ENCODE measurements at regions not wholly inside any gene's neighbourhood (a gene's known extent, or its start where the extent isn't known, plus 50 kb on each side); places are given as distances from the start of the nearest gene placed in this dataset.

GRCh38 chr3:18813300-18813699, 335.0 kb upstream of the KCNH8 start:
- no peak for DNase-seq
- no peak overlapping the region for H3K4me3 ChIP-seq
- H3K4me1 ChIP-seq (ENCODE audit: insufficient read depth), result no peaks in the 10 kb centered on the region
- TF ChIP-seq CTCF (IDR thresholded peaks at IDR 0.05) (no peak), POLR2A (IDR thresholded peaks at IDR 0.05) (no peak), EP300 (IDR thresholded peaks at IDR 0.05) (no peak)
- no peaks in the 10 kb centered on the region for H3K27me3 ChIP-seq
- intact Hi-C loops (cut with DNase I), result no loop called here
- 90 to 91% (median 91%) methylated on average over 3 of the region's 3 CpGs for WGBS, 3 donors
- H3K27ac ChIP-seq, result no peak overlapping the region
- H3K9me3 ChIP-seq, result no peaks in the 10 kb centered on the region
- H3K36me3 ChIP-seq, result no peaks in the 10 kb centered on the region

DNA sequence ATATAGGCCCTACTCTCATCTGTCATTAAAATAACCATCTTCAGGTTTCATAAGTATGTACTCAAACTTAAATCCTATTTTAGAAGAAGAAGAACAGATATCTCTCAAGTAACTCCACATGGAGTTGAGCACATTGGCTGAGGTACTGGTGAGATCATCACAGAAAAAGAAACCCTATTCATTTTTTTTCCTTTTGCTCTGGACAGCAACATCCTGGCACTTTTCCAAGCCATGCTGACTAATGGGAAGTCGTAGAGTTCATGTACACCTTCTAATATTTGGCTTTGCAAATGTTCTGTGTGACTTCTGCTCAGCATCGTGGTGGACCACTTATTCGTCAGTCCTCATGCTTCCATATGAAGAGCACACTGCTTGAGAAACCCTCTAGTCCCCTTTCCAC, 336.0 kb upstream of the KCNH8 start:
- WGBS, 3 donors, result 62 to 69% (median 63%) methylated on average over 3 of the region's 3 CpGs
- intact Hi-C loops (cut with DNase I), result no loop called here
- Histone ChIP-seq H3K27ac (no peak overlapping the region), H3K27me3 (no peaks in the 10 kb centered on the region), H3K4me1 (ENCODE audit: insufficient read depth) (no peaks in the 10 kb centered on the region), H3K4me3 (no peak overlapping the region), H3K9me3 (no peaks in the 10 kb centered on the region), H3K36me3 (no peaks in the 10 kb centered on the region)
- DNase-seq, result no peak
- TF ChIP-seq EP300 (IDR thresholded peaks at IDR 0.05) (no peak), POLR2A (IDR thresholded peaks at IDR 0.05) (no peak), CTCF (IDR thresholded peaks at IDR 0.05) (no peak)

DNA sequence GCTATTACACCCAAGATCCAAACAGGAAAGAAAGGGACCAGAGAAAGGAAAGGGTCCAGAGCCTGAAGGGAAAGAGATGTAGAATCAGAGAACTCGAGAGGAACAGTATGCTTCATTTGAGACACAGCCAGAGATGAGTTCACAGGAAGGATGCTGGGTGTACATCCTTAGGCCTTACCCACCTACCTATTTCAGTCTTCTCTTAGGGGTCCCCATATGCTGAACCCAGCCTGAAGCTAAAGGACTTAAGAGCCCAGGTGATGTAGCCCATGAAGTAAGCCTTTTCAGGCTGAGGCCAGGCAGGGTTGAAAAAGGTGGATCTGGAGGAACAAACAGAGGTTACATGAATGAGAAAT, 338.0 kb upstream of the KCNH8 start:
- WGBS, 3 donors, result 80 to 91% (median 81%) methylated on average over 1 of the region's 1 CpG
- intact Hi-C loops (cut with DNase I), result no loop called here
- no peaks in the 10 kb centered on the region for H3K36me3 ChIP-seq

DNA sequence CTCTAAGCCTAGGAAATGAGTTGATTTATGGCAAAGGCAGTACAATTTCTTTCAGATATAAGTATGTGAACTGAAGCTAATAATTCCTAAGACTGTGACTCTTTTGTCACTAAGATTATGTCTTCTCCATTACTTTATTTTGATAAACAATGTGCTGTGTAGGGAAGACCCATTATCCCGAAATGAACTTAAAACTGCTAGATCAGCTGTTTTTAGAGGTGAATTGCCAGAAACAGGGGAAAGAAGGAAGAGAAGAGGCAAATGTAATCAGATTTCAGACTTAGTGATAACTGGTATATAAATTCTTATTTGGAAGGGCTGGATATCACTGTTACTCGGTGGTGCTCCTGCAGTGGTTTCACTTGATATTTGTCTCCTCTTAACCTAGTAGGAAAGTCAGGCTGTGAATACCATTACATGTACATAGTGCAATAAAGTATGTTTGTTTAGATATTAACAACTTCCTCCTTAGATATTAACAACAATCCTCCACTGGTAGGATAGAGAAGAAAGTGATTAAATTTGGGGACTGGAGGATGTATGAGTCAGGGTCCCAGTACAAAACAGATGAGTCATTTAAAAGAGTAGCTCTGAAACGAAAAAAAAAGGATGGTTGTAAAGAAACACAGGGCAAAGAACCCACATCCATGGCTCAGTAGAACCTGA, 338.5 kb upstream of the KCNH8 start:
- TF ChIP-seq EP300 (IDR thresholded peaks at IDR 0.05) (no peak), POLR2A (IDR thresholded peaks at IDR 0.05) (no peak), CTCF (IDR thresholded peaks at IDR 0.05) (no peak)

More for the DNA sequence above, 338.0 kb upstream of the KCNH8 start:
- H3K4me1 ChIP-seq (ENCODE audit: insufficient read depth), result no peaks in the 10 kb centered on the region
- no peaks in the 10 kb centered on the region for H3K27me3 ChIP-seq
- H3K9me3 ChIP-seq, result no peaks in the 10 kb centered on the region
- TF ChIP-seq POLR2A (IDR thresholded peaks at IDR 0.05) (no peak), EP300 (IDR thresholded peaks at IDR 0.05) (no peak), CTCF (IDR thresholded peaks at IDR 0.05) (no peak)
- no peak for DNase-seq
- H3K4me3 ChIP-seq, result no peak overlapping the region
- H3K27ac ChIP-seq, result no peak overlapping the region

More for the DNA sequence above, 338.5 kb upstream of the KCNH8 start:
- no peak for DNase-seq
- H3K4me1 ChIP-seq (ENCODE audit: insufficient read depth), result no peaks in the 10 kb centered on the region
- 60 to 74% (median 67%) methylated on average over 3 of the region's 3 CpGs for WGBS, 3 donors
- no peaks in the 10 kb centered on the region for H3K36me3 ChIP-seq
- intact Hi-C loops (cut with DNase I), result no loop called here
- H3K27ac ChIP-seq, result no peak overlapping the region
- no peaks in the 10 kb centered on the region for H3K27me3 ChIP-seq
- H3K9me3 ChIP-seq, result no peaks in the 10 kb centered on the region
- H3K4me3 ChIP-seq, result no peak overlapping the region

Data from ovary (tissue), 7 donors.